H1 (cell line): ENCODE measurements at regions not wholly inside any gene's neighbourhood (a gene's known extent, or its start where the extent isn't known, plus 50 kb on each side); places are given as distances from the start of the nearest gene placed in this dataset.

Experiments
- CTCF ChIP-seq, 3 experiments: IDR thresholded peaks; 1 replicate in 2 of 3; 2 replicates in 1 of 3; pipeline versions ENCODE4 v1.5.1 to v1.6.1; 2011; ENCODE audit warnings: low read length in 3 of 3, mild to moderate bottlenecking in 3 of 3, inconsistent platforms in 2 of 3, low read depth in 1 of 3, moderate library complexity in 1 of 3; ENCODE audit not compliant: insufficient read depth in 1 of 3; ENCODE audit errors: control extremely low read depth in 1 of 3
- EP300 ChIP-seq, 2 experiments: IDR thresholded peaks; 1 replicate in 1 of 2; 2 replicates in 1 of 2; pipeline ENCODE4 v1.6.1; 2011 to 2012; ENCODE audit warnings: low read depth in 2 of 2, low read length in 2 of 2, mild to moderate bottlenecking in 2 of 2, borderline replicate concordance in 1 of 2, inconsistent platforms in 1 of 2, moderate library complexity in 1 of 2
- EZH2 ChIP-seq: fragments of 200-600 bp; sonication (generic); IDR thresholded peaks from 2 replicates; pipeline ENCODE4 v1.7.1; 2012; ENCODE audit warnings: low read depth, mild to moderate bottlenecking, moderate library complexity, low read length, inconsistent platforms; ENCODE audit not compliant: severe bottlenecking
- FOSL1 ChIP-seq: IDR thresholded peaks from 2 replicates; pipeline ENCODE4 v1.6.1; 2011; ENCODE audit warnings: mild to moderate bottlenecking, low read depth, low read length, moderate library complexity; ENCODE audit not compliant: insufficient read depth
- GABPA ChIP-seq: IDR thresholded peaks from 2 replicates; pipeline ENCODE4 v1.6.1; 2011; ENCODE audit warnings: mild to moderate bottlenecking, low read length, moderate library complexity, borderline replicate concordance; ENCODE audit not compliant: insufficient read depth
- NANOG ChIP-seq: IDR thresholded peaks from 2 replicates; pipeline ENCODE4 v1.6.1; 2011; ENCODE audit warnings: low read length, low read depth, mild to moderate bottlenecking, inconsistent platforms; ENCODE audit not compliant: insufficient read depth, poor library complexity, severe bottlenecking
- POLR2A ChIP-seq, 2 experiments: IDR thresholded peaks; 1 replicate in 1 of 2; 2 replicates in 1 of 2; pipeline ENCODE4 v1.6.1; 2011; ENCODE audit warnings: low read depth in 2 of 2, low read length in 2 of 2, mild to moderate bottlenecking in 2 of 2; ENCODE audit errors: control extremely low read depth in 1 of 2
- RBBP5 ChIP-seq: IDR thresholded peaks from 2 replicates; pipeline ENCODE4 v1.7.1; 2012; ENCODE audit warnings: low read depth, mild to moderate bottlenecking, inconsistent platforms, low read length, moderate library complexity, borderline replicate concordance
- RFX5 ChIP-seq: IDR thresholded peaks from 2 replicates; pipeline ENCODE4 v1.6.1; 2011; ENCODE audit warnings: low read depth, low read length, improper control_type of control experiment, borderline replicate concordance
- SP1 ChIP-seq: IDR thresholded peaks from 2 replicates; pipeline ENCODE4 v1.6.1; 2011; ENCODE audit warnings: low read depth, low read length
- SRF ChIP-seq: IDR thresholded peaks from 2 replicates; pipeline ENCODE4 v1.6.1; 2011; ENCODE audit warnings: mild to moderate bottlenecking, low read depth, low read length, moderate library complexity

DNA sequence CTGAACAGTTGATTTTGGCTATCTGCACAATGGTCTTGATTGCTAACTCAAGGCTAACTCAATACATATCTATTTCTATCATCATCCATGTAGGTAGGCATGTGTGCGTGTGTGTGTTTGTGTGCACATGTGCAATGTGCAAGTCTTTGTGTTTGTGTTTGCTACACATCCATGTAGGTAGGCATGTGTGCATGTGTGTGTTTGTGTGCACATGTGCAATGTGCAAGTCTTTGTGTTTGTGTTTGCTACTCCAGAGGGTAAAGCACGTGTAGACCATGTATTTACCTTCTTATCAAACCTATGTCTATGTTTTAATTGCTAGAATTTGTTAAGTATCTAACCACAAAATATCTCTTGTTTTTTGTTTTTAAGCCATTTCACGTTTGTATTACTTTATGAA, 962.6 kb downstream of the LRFN5 start:
- TF ChIP-seq NANOG = no peak
- no peak for TF ChIP-seq RFX5
- no peak for TF ChIP-seq EZH2
- no peak for TF ChIP-seq EP300 (IDR thresholded peaks at IDR 0.05; ENCODE audit: borderline replicate concordance in 1 of 2, low read depth in 2 of 2, low read length in 2 of 2)
- no peak for TF ChIP-seq CTCF (IDR thresholded peaks at IDR 0.05; ENCODE audit: control extremely low read depth in 1 of 3, insufficient read depth in 1 of 3, low read depth in 1 of 3, low read length in 3 of 3)
- no peak for TF ChIP-seq FOSL1
- TF ChIP-seq SP1 = no peak
- no peak for TF ChIP-seq SRF
- TF ChIP-seq RBBP5 = no peak
- TF ChIP-seq POLR2A (IDR thresholded peaks at IDR 0.05; ENCODE audit: control extremely low read depth in 1 of 2, low read depth in 2 of 2, low read length in 2 of 2) = no peak
- no peak for TF ChIP-seq GABPA
